Endothelial cell of umbilical vein (primary cell): ENCODE measurements at regions not wholly inside any gene's neighbourhood (a gene's known extent, or its start where the extent isn't known, plus 50 kb on each side); places are given as distances from the start of the nearest gene placed in this dataset.
A peak's percentile ranks its signal among the peaks of the same experiment; 100 is the strongest.

Experiments
- BruUV-seq: library from RNA; stranded (reverse); fragments of 400-500 nt; replicated peaks from 2 replicates; lab custom pipeline; 2021; lab: Mats Ljungman, UMichigan
- CTCF ChIA-PET: fragments of 300-600, 350-600 bp; sonication (Branson Sonifier 250); formaldehyde crosslinking; loops from one replicate; lab custom pipeline; 2021; ENCODE audit warnings: antibody characterized with exemption, inconsistent platforms; lab: Charles Lee
- POLR2A ChIA-PET: fragments of 300-600, 350-600 bp; sonication (Branson Sonifier 250); formaldehyde crosslinking; loops from one replicate; lab custom pipeline; 2021; ENCODE audit warnings: antibody characterized with exemption, inconsistent platforms; lab: Charles Lee
- DNase-seq: peaks from one replicate; pipeline ENCODE4 v3.0.0-alpha.2; 2011; ENCODE audit warnings: low read depth, low spot score
- FAIRE-seq: peaks from 2 replicates; lab custom pipeline; 2011; peaks lifted over from hg19 to GRCh38; lab: Jason Lieb, UNC
- H2AFZ ChIP-seq: 2 replicates; pipeline ENCODE4 v1.6.0; 2012; ENCODE audit warnings: low read depth, low read length, control low read depth, inconsistent platforms
- H3K27ac ChIP-seq: 2 replicates; pipeline ENCODE4 v1.5.1; 2011; ENCODE audit warnings: low read depth, mild to moderate bottlenecking, control low read depth, low read length, moderate library complexity; ENCODE audit not compliant: insufficient read depth
- H3K27me3 ChIP-seq, 2 experiments: 2 replicates each; pipeline versions ENCODE4 v1.6.0 to v1.6.1; 2011; ENCODE audit warnings: low read length in 2 of 2, mixed read lengths in 1 of 2; ENCODE audit not compliant: control insufficient read depth in 2 of 2, insufficient read depth in 2 of 2
- H3K36me3 ChIP-seq, 2 experiments: 2 replicates in 1 of 2; 3 replicates in 1 of 2; pipeline ENCODE4 v1.5.1; 2011; ENCODE audit warnings: low read length in 2 of 2, mild to moderate bottlenecking in 1 of 2, moderate library complexity in 1 of 2; ENCODE audit not compliant: control insufficient read depth in 2 of 2, insufficient read depth in 2 of 2; ENCODE audit errors: extremely low read depth in 1 of 2
- H3K4me1 ChIP-seq: 3 replicates; pipeline ENCODE4 v1.5.1; 2011; ENCODE audit warnings: mild to moderate bottlenecking, low read length; ENCODE audit not compliant: control insufficient read depth, insufficient read depth; ENCODE audit errors: extremely low read depth
- H3K4me2 ChIP-seq: 2 replicates; pipeline ENCODE4 v1.6.1; 2011; ENCODE audit warnings: low read length, control low read depth, mixed read lengths; ENCODE audit not compliant: insufficient read depth
- H3K4me3 ChIP-seq, 3 experiments: fragments of 200-600 bp in 1 of 3; sonication (generic), shearing (Covaris generic) in 1 of 3; replicated peaks in 1 of 3; 2 replicates each; pipeline ENCODE4 v1.5.1; 2011 to 2016; ENCODE audit warnings: control low read depth in 3 of 3, low read length in 3 of 3, mild to moderate bottlenecking in 2 of 3, inconsistent platforms in 1 of 3, low read depth in 1 of 3, moderate library complexity in 1 of 3; ENCODE audit not compliant: insufficient read depth in 1 of 3
- H3K79me2 ChIP-seq: 2 replicates; pipeline ENCODE4 v1.6.0; 2012; ENCODE audit warnings: low read length, inconsistent platforms; ENCODE audit not compliant: control insufficient read depth, insufficient read depth
- H3K9ac ChIP-seq: replicated peaks from 2 replicates; pipeline ENCODE3; 2011; ENCODE audit warnings: low read length, control low read depth; ENCODE audit not compliant: insufficient read depth; ENCODE audit errors: extremely low read depth
- H3K9me1 ChIP-seq: replicated peaks from 3 replicates; pipeline ENCODE4 v1.6.0; 2011; ENCODE audit warnings: mild to moderate bottlenecking, low read length; ENCODE audit not compliant: control insufficient read depth, insufficient read depth; ENCODE audit errors: extremely low read depth
- H3K9me3 ChIP-seq: replicated peaks from 2 replicates; pipeline ENCODE4 v1.5.1; 2012; ENCODE audit warnings: low read length, inconsistent platforms; ENCODE audit not compliant: control insufficient read depth, insufficient read depth
- H4K20me1 ChIP-seq: replicated peaks from 2 replicates; pipeline ENCODE3; 2011; ENCODE audit warnings: mild to moderate bottlenecking, low read length; ENCODE audit not compliant: control insufficient read depth, insufficient read depth; ENCODE audit errors: extremely low read depth
- CTCF ChIP-seq, 2 donors: IDR thresholded peaks; 1 replicate in 1 of 2; 2 replicates in 1 of 2; pipeline ENCODE4 v1.5.1; 2011; ENCODE audit warnings: low read length in 2 of 2, mild to moderate bottlenecking in 2 of 2, moderate library complexity in 2 of 2, control low read depth in 1 of 2, inconsistent platforms in 1 of 2, low read depth in 1 of 2; ENCODE audit not compliant: insufficient read depth in 1 of 2; ENCODE audit errors: extremely low read depth in 1 of 2
- MYC ChIP-seq: IDR thresholded peaks from one replicate; pipeline ENCODE4 v1.6.1; 2011; ENCODE audit warnings: mild to moderate bottlenecking, low read depth, low read length
- POLR2A ChIP-seq: IDR thresholded peaks from 2 replicates; pipeline ENCODE4 v1.6.1; 2012; ENCODE audit warnings: low read depth, mild to moderate bottlenecking, control low read depth, low read length
- dilution Hi-C: fragments of 300-500 bp; cut with MboI; formaldehyde crosslinking; loops from one replicate; pipeline ENCODE4 v1.15.0; 2019; ENCODE audit warnings: low sequenced_read_pairs; ENCODE audit not compliant: extremely low pct_ligation_motif_present
- intact Hi-C: fragments of 100-400 bp; cut with micrococcal nuclease; formaldehyde crosslinking; loops from one replicate; pipeline ENCODE4 v1.10.0; 2022

DNA sequence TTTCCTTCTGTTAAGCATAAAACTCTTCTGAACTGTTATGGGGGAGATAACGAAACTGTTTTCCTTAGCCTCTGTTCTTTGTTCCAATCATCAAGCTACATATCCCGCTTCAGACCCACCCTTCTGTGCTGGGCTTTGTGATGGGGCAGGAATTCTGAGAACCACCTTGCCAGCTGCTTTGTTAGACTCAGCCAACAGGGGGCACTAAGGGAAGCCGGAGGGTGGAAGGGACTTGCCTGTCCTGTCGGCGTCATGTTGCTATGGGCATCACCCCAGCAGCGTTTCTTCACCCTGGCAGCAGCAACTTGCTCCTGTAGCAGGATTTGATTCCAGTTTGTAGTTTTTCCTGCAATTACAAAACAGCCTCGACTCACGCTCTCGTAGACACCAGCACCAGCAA, 169.1 kb downstream of the CAAP1 start:
- intact Hi-C loops = loop anchor here (1.0 kb wide), 1 partner anchor 133 kb away; no protein-coding TSS in a partner anchor
- Histone ChIP-seq H3K9ac (no peak overlapping the region), H3K36me3 (no peaks in the 10 kb centered on the region), H3K9me1 (no peaks in the 10 kb centered on the region), H4K20me1 (no peaks in the 10 kb centered on the region), H3K4me1 (no peaks in the 10 kb centered on the region), H3K4me3 (no peak overlapping the region), H2AFZ (peak overlapping the region; percentile 37), H3K9me3 (no peaks in the 10 kb centered on the region), H3K27ac (no peak overlapping the region), H3K79me2 (no peaks in the 10 kb centered on the region), H3K4me2 (no peak overlapping the region), H3K27me3 (peaks cover 0 to 5% of the 10 kb centered on the region in 2 experiments)
- peak; percentile 23 to 29 for TF ChIP-seq CTCF (IDR thresholded peaks at IDR 0.05; ENCODE audit: extremely low read depth in 1 of 2, insufficient read depth in 1 of 2, low read depth in 1 of 2, low read length in 2 of 2)
- no peak for TF ChIP-seq POLR2A
- ChIA-PET CTCF (interaction anchor here (1.6 kb wide), 1 partner anchor 18 kb away, joined by 7 read pairs; no protein-coding TSS in a partner anchor), POLR2A (no interaction called here)
- dilution Hi-C loops = no loop called here
- FAIRE-seq (peak; percentile 63), DNase-seq (no peak)
- BruUV-seq = no TSS peak

DNA sequence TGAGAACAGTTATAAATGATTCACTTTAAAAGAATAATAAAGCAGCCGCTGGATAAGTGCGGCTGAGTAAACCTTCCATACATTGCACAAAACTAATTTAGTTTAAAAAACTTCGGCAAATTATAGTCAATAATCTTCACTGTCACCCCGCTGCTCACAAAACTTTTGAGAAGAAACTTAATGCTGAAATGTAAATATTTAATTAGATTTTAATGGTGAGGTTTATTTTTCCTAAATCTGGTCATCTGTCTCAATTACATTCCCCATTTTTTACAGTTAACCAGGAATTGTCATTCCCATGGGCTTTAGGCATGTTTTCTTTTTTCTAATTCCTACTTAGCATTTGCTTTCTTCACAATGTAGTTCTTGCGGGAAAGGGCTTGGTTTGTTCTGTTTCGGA, 169.8 kb downstream of the CAAP1 start:
- Histone ChIP-seq H3K27ac (no peak overlapping the region), H3K79me2 (no peaks in the 10 kb centered on the region), H3K4me1 (no peaks in the 10 kb centered on the region), H3K4me3 (no peak overlapping the region), H2AFZ (no peak overlapping the region), H4K20me1 (no peaks in the 10 kb centered on the region), H3K9me3 (no peaks in the 10 kb centered on the region), H3K27me3 (peaks cover 0 to 5% of the 10 kb centered on the region in 2 experiments), H3K9me1 (no peaks in the 10 kb centered on the region), H3K9ac (no peak overlapping the region), H3K36me3 (no peaks in the 10 kb centered on the region), H3K4me2 (no peak overlapping the region)
- FAIRE-seq (no peak), DNase-seq (no peak)
- no peak for TF ChIP-seq MYC
- ChIA-PET CTCF (no interaction called here), POLR2A (no interaction called here)
- BruUV-seq = no TSS peak
- dilution Hi-C loops = no loop called here
- intact Hi-C loops = loop anchor here (1.0 kb wide), 1 partner anchor 134 kb away; no protein-coding TSS in a partner anchor
